ENCODE measurements at regions not wholly inside any gene's neighbourhood (a gene's known extent, or its start where the extent isn't known, plus 50 kb on each side); places are given as distances from the start of the nearest gene placed in this dataset.

- no peak overlapping the region for H3K4me3 Mint-ChIP-seq
These were observed 149.2 kb downstream of the PTCSC3 start for GRCh38 chr14:36027354-36027753.

GRCh38 chr14:36022765-36023410 lies 153.6 kb downstream of the PTCSC3 start:
- H3K27me3 Mint-ChIP-seq (ENCODE audit: low read depth), result no peaks in the 10 kb centered on the region
- intact Hi-C loops (cut with micrococcal nuclease), result no loop called here
- no peak overlapping the region for H3K27ac Mint-ChIP-seq
- H3K4me3 Mint-ChIP-seq, result no peak overlapping the region
- no peaks in the 10 kb centered on the region for H3K36me3 Mint-ChIP-seq (ENCODE audit: low read depth)
- CTCF ChIA-PET, result interaction anchor here (0.6 kb wide), 1 partner anchor 750 kb away, joined by 3 read pairs; no protein-coding TSS in a partner anchor
- H3K4me1 Mint-ChIP-seq (ENCODE audit: low read depth), result peaks cover 9% of the 10 kb centered on the region
- no peak for DNase-seq
- H3K9me3 Mint-ChIP-seq, result no peaks in the 10 kb centered on the region

More at GRCh38 chr14:36027354-36027753, 149.2 kb downstream of the PTCSC3 start:
- H3K4me1 Mint-ChIP-seq (ENCODE audit: low read depth), result no peaks in the 10 kb centered on the region
- peaks cover 3% of the 10 kb centered on the region for H3K27me3 Mint-ChIP-seq (ENCODE audit: low read depth)
- DNase-seq, result no peak
- H3K27ac Mint-ChIP-seq, result no peak overlapping the region
- intact Hi-C loops (cut with micrococcal nuclease), result no loop called here
- H3K36me3 Mint-ChIP-seq (ENCODE audit: low read depth), result no peaks in the 10 kb centered on the region
- H3K9me3 Mint-ChIP-seq, result no peaks in the 10 kb centered on the region
- CTCF ChIA-PET, result no interaction called here

- intact Hi-C loops (cut with micrococcal nuclease), result no loop called here
- no peaks in the 10 kb centered on the region for H3K27me3 Mint-ChIP-seq (ENCODE audit: low read depth)
- H3K4me3 Mint-ChIP-seq, result no peak overlapping the region
- CTCF ChIA-PET, result interaction anchor here (1.1 kb wide), 1 partner anchor 48 kb away, joined by 5 read pairs; no protein-coding TSS in a partner anchor
- no peaks in the 10 kb centered on the region for H3K9me3 Mint-ChIP-seq
- H3K4me1 Mint-ChIP-seq (ENCODE audit: low read depth), result peaks cover 9% of the 10 kb centered on the region
- H3K36me3 Mint-ChIP-seq (ENCODE audit: low read depth), result no peaks in the 10 kb centered on the region
- H3K27ac Mint-ChIP-seq, result no peak overlapping the region
- no peak for DNase-seq
These were observed 154.8 kb downstream of the PTCSC3 start for GRCh38 chr14:36021591-36022320.

GRCh38 chr14:36021030-36021422 lies 155.5 kb downstream of the PTCSC3 start:
- no peaks in the 10 kb centered on the region for H3K36me3 Mint-ChIP-seq (ENCODE audit: low read depth)
- H3K4me3 Mint-ChIP-seq, result no peak overlapping the region
- CTCF ChIA-PET, result interaction anchor here (0.7 to 1.6 kb wide), 3 partner anchors 48 to 1146 kb away, joined by 3 to 6 read pairs (median 5); no protein-coding TSS in a partner anchor
- no peaks in the 10 kb centered on the region for H3K27me3 Mint-ChIP-seq (ENCODE audit: low read depth)
- DNase-seq, result no peak
- intact Hi-C loops (cut with micrococcal nuclease), result no loop called here
- H3K4me1 Mint-ChIP-seq (ENCODE audit: low read depth), result peaks cover 9% of the 10 kb centered on the region
- no peaks in the 10 kb centered on the region for H3K9me3 Mint-ChIP-seq
- no peak overlapping the region for H3K27ac Mint-ChIP-seq

- intact Hi-C loops (cut with micrococcal nuclease), result no loop called here
- H3K4me3 Mint-ChIP-seq, result no peak overlapping the region
- H3K9me3 Mint-ChIP-seq, result no peaks in the 10 kb centered on the region
- H3K36me3 Mint-ChIP-seq (ENCODE audit: low read depth), result no peaks in the 10 kb centered on the region
- H3K27ac Mint-ChIP-seq, result no peak overlapping the region
- no peaks in the 10 kb centered on the region for H3K27me3 Mint-ChIP-seq (ENCODE audit: low read depth)
- no peak for DNase-seq
- peaks cover 9% of the 10 kb centered on the region for H3K4me1 Mint-ChIP-seq (ENCODE audit: low read depth)
- CTCF ChIA-PET, result interaction anchor here (0.5 to 1.6 kb wide), 3 partner anchors 49 to 1147 kb away, joined by 3 to 6 read pairs (median 3); no protein-coding TSS in a partner anchor
These were observed 156.1 kb downstream of the PTCSC3 start for GRCh38 chr14:36020120-36021029.

- no peaks in the 10 kb centered on the region for H3K27me3 Mint-ChIP-seq (ENCODE audit: low read depth)
- no peak overlapping the region for H3K27ac Mint-ChIP-seq
- no peaks in the 10 kb centered on the region for H3K36me3 Mint-ChIP-seq (ENCODE audit: low read depth)
- intact Hi-C loops (cut with micrococcal nuclease), result no loop called here
- DNase-seq, result no peak
- CTCF ChIA-PET, result interaction anchor here (0.6 to 1.1 kb wide), 2 partner anchors 20 to 137 kb away, joined by 3 read pairs; no protein-coding TSS in a partner anchor
- no peaks in the 10 kb centered on the region for H3K9me3 Mint-ChIP-seq
- H3K4me3 Mint-ChIP-seq, result no peak overlapping the region
- peaks cover 9% of the 10 kb centered on the region for H3K4me1 Mint-ChIP-seq (ENCODE audit: low read depth)
These were observed 157.4 kb downstream of the PTCSC3 start for GRCh38 chr14:36019126-36019525.

- CTCF ChIA-PET, result interaction anchor here (1.2 kb wide), 1 partner anchor 56 kb away, joined by 5 read pairs; no protein-coding TSS in a partner anchor
- intact Hi-C loops (cut with micrococcal nuclease), result no loop called here
These were observed 162.3 kb downstream of the PTCSC3 start for GRCh38 chr14:36014236-36014635.

GRCh38 chr14:36013483-36013882 lies 163.0 kb downstream of the PTCSC3 start:
- CTCF ChIA-PET, result no interaction called here
- no peak for DNase-seq
- H3K27ac Mint-ChIP-seq, result no peak overlapping the region
- no peak overlapping the region for H3K4me3 Mint-ChIP-seq
- H3K36me3 Mint-ChIP-seq (ENCODE audit: low read depth), result no peaks in the 10 kb centered on the region
- peaks cover 2% of the 10 kb centered on the region for H3K27me3 Mint-ChIP-seq (ENCODE audit: low read depth)
- intact Hi-C loops (cut with micrococcal nuclease), result no loop called here
- H3K4me1 Mint-ChIP-seq (ENCODE audit: low read depth), result no peaks in the 10 kb centered on the region
- no peaks in the 10 kb centered on the region for H3K9me3 Mint-ChIP-seq

More at GRCh38 chr14:36014236-36014635, 162.3 kb downstream of the PTCSC3 start:
- Mint-ChIP-seq H3K4me3 (no peak overlapping the region), H3K27me3 (ENCODE audit: low read depth) (peaks cover 2% of the 10 kb centered on the region), H3K27ac (no peak overlapping the region), H3K9me3 (no peaks in the 10 kb centered on the region), H3K36me3 (ENCODE audit: low read depth) (no peaks in the 10 kb centered on the region), H3K4me1 (ENCODE audit: low read depth) (no peaks in the 10 kb centered on the region)
- DNase-seq, result no peak

GRCh38 chr14:36012621-36013020 lies 163.9 kb downstream of the PTCSC3 start:
- no peaks in the 10 kb centered on the region for H3K9me3 Mint-ChIP-seq
- no peak overlapping the region for H3K4me3 Mint-ChIP-seq
- no peaks in the 10 kb centered on the region for H3K4me1 Mint-ChIP-seq (ENCODE audit: low read depth)
- peaks cover 2% of the 10 kb centered on the region for H3K27me3 Mint-ChIP-seq (ENCODE audit: low read depth)
- H3K27ac Mint-ChIP-seq, result no peak overlapping the region
- no peaks in the 10 kb centered on the region for H3K36me3 Mint-ChIP-seq (ENCODE audit: low read depth)
- no peak for DNase-seq
- CTCF ChIA-PET, result interaction anchor here (0.6 kb wide), 1 partner anchor 108 kb away, joined by 3 read pairs; no protein-coding TSS in a partner anchor
- intact Hi-C loops (cut with micrococcal nuclease), result no loop called here

GRCh38 chr14:36009643-36010042 lies 166.9 kb downstream of the PTCSC3 start:
- intact Hi-C loops (cut with micrococcal nuclease), result no loop called here
- H3K4me3 Mint-ChIP-seq, result no peak overlapping the region
- no peak overlapping the region for H3K27ac Mint-ChIP-seq
- no peaks in the 10 kb centered on the region for H3K4me1 Mint-ChIP-seq (ENCODE audit: low read depth)
- no peaks in the 10 kb centered on the region for H3K9me3 Mint-ChIP-seq
- no peaks in the 10 kb centered on the region for H3K36me3 Mint-ChIP-seq (ENCODE audit: low read depth)
- DNase-seq, result no peak
- CTCF ChIA-PET, result no interaction called here
- H3K27me3 Mint-ChIP-seq (ENCODE audit: low read depth), result peaks cover 2% of the 10 kb centered on the region

- Mint-ChIP-seq H3K36me3 (ENCODE audit: low read depth) (no peaks in the 10 kb centered on the region), H3K27ac (no peak overlapping the region), H3K27me3 (ENCODE audit: low read depth) (peaks cover 2% of the 10 kb centered on the region), H3K4me3 (no peak overlapping the region), H3K4me1 (ENCODE audit: low read depth) (no peaks in the 10 kb centered on the region), H3K9me3 (no peaks in the 10 kb centered on the region)
- no peak for DNase-seq
- intact Hi-C loops (cut with micrococcal nuclease), result no loop called here
- CTCF ChIA-PET, result no interaction called here
These were observed 169.9 kb downstream of the PTCSC3 start for GRCh38 chr14:36006623-36007022.

- intact Hi-C loops (cut with micrococcal nuclease), result no loop called here
- DNase-seq, result no peak
- no peaks in the 10 kb centered on the region for H3K9me3 Mint-ChIP-seq
- peaks cover 2% of the 10 kb centered on the region for H3K27me3 Mint-ChIP-seq (ENCODE audit: low read depth)
- H3K36me3 Mint-ChIP-seq (ENCODE audit: low read depth), result no peaks in the 10 kb centered on the region
- CTCF ChIA-PET, result interaction anchor here (0.6 kb wide), 1 partner anchor 30 kb away, joined by 3 read pairs; no protein-coding TSS in a partner anchor
- no peak overlapping the region for H3K27ac Mint-ChIP-seq
- H3K4me3 Mint-ChIP-seq, result no peak overlapping the region
- no peaks in the 10 kb centered on the region for H3K4me1 Mint-ChIP-seq (ENCODE audit: low read depth)
These were observed 170.9 kb downstream of the PTCSC3 start for GRCh38 chr14:36005670-36006069.
